HG02938 (cell line): ENCODE measurements at regions not wholly inside any gene's neighbourhood (a gene's known extent, or its start where the extent isn't known, plus 50 kb on each side); places are given as distances from the start of the nearest gene placed in this dataset.
"Not testable (repeated sequence)": the region's sequence is repeated elsewhere in the genome, so short reads cannot be mapped to it uniquely, and the experiment has no call there.

Experiments used
- ATAC-seq: cut with Tn5 transposase; IDR thresholded peaks from one replicate; pipeline ENCODE4 v1.9.1; 2021; ENCODE audit warnings: mild to moderate bottlenecking, moderate library complexity; ENCODE audit not compliant: unreplicated experiment

- ATAC-seq, result no peak
These were observed 102.1 kb upstream of the PMCH start for GRCh38 chr12:102299731-102300130.

GRCh38 chr12:102298022-102298421 lies 100.4 kb upstream of the PMCH start:
- no peak for ATAC-seq

- no peak for ATAC-seq
These were observed 99.8 kb upstream of the PMCH start for GRCh38 chr12:102297412-102297811.

- no peak for ATAC-seq
These were observed 96.9 kb upstream of the PMCH start for GRCh38 chr12:102294568-102294967.

- not testable (repeated sequence) for ATAC-seq
These were observed 94.1 kb upstream of the PMCH start for GRCh38 chr12:102291498-102292440.

GRCh38 chr12:102289702-102290101 lies 92.1 kb upstream of the PMCH start:
- ATAC-seq, result not testable (repeated sequence)

GRCh38 chr12:102281231-102281630 lies 83.6 kb upstream of the PMCH start:
- no peak for ATAC-seq

GRCh38 chr12:102255687-102256086 lies 58.1 kb upstream of the PMCH start:
- ATAC-seq, result not testable (repeated sequence)

- not testable (repeated sequence) for ATAC-seq
These were observed 53.4 kb upstream of the PMCH start for GRCh38 chr12:102251005-102251404.

GRCh38 chr12:102249079-102249841 lies 51.6 kb upstream of the PMCH start:
- no peak for ATAC-seq
